ENCODE measurements at regions not wholly inside any gene's neighbourhood (a gene's known extent, or its start where the extent isn't known, plus 50 kb on each side); places are given as distances from the start of the nearest gene placed in this dataset.

- intact Hi-C loops (cut with DNase I), result no loop called here
- DNase-seq (ENCODE audit: missing footprints) (no peak), ATAC-seq (no peak)
Measured at GRCh38 chr1:22321917-22322316, 129.7 kb upstream of the ZBTB40 start.

- DNase-seq (ENCODE audit: missing footprints) (no peak), ATAC-seq (no peak)
- intact Hi-C loops (cut with DNase I), result no loop called here
Measured at GRCh38 chr1:22323141-22323845, 128.4 kb upstream of the ZBTB40 start.

GRCh38 chr1:22323846-22324504 is 127.7 kb upstream of the ZBTB40 start:
- intact Hi-C loops (cut with DNase I), result no loop called here
- DNase-seq (ENCODE audit: missing footprints) (no peak), ATAC-seq (no peak)

- DNase-seq (ENCODE audit: missing footprints), result no peak
- ATAC-seq, result no peak
- intact Hi-C loops (cut with DNase I), result no loop called here
Measured at GRCh38 chr1:22325531-22326371, 125.9 kb upstream of the ZBTB40 start.

GRCh38 chr1:22326372-22326915 is 125.2 kb upstream of the ZBTB40 start:
- ATAC-seq (no peak), DNase-seq (ENCODE audit: missing footprints) (no peak)
- intact Hi-C loops (cut with DNase I), result no loop called here

- intact Hi-C loops (cut with DNase I), result no loop called here
- no peak for ATAC-seq
- no peak for DNase-seq (ENCODE audit: missing footprints)
Measured at GRCh38 chr1:22326931-22327330, 124.7 kb upstream of the ZBTB40 start.

- intact Hi-C loops (cut with DNase I), result no loop called here
- DNase-seq (ENCODE audit: missing footprints), result no peak
- ATAC-seq, result no peak
Measured at GRCh38 chr1:22327411-22327810, 124.2 kb upstream of the ZBTB40 start.

GRCh38 chr1:22328331-22329147 is 123.1 kb upstream of the ZBTB40 start:
- DNase-seq (ENCODE audit: missing footprints) (no peak), ATAC-seq (no peak)
- intact Hi-C loops (cut with DNase I), result no loop called here

GRCh38 chr1:22329148-22329515 is 122.5 kb upstream of the ZBTB40 start:
- ATAC-seq, result no peak
- intact Hi-C loops (cut with DNase I), result no loop called here

GRCh38 chr1:22330092-22330759 is 121.4 kb upstream of the ZBTB40 start:
- ATAC-seq (no peak), DNase-seq (ENCODE audit: missing footprints) (no peak)
- intact Hi-C loops (cut with DNase I), result no loop called here

More at GRCh38 chr1:22329148-22329515, 122.5 kb upstream of the ZBTB40 start:
- DNase-seq (ENCODE audit: missing footprints), result no peak

- intact Hi-C loops (cut with DNase I), result no loop called here
- no peak for ATAC-seq
- DNase-seq (ENCODE audit: missing footprints), result no peak
Measured at GRCh38 chr1:22330760-22331119, 120.9 kb upstream of the ZBTB40 start.

GRCh38 chr1:22331618-22332423 is 119.8 kb upstream of the ZBTB40 start:
- ATAC-seq (no peak), DNase-seq (ENCODE audit: missing footprints) (no peak)
- intact Hi-C loops (cut with DNase I), result no loop called here

GRCh38 chr1:22332424-22332717 is 119.3 kb upstream of the ZBTB40 start:
- DNase-seq (ENCODE audit: missing footprints), result no peak
- ATAC-seq, result no peak
- intact Hi-C loops (cut with DNase I), result no loop called here

GRCh38 chr1:22332795-22333499 is 118.7 kb upstream of the ZBTB40 start:
- ATAC-seq (no peak), DNase-seq (ENCODE audit: missing footprints) (no peak)
- intact Hi-C loops (cut with DNase I), result no loop called here

GRCh38 chr1:22333516-22334121 is 118.0 kb upstream of the ZBTB40 start:
- intact Hi-C loops (cut with DNase I), result no loop called here
- DNase-seq (ENCODE audit: missing footprints) (no peak), ATAC-seq (no peak)

GRCh38 chr1:22334860-22335550 is 116.6 kb upstream of the ZBTB40 start:
- no peak for ATAC-seq
- no peak for DNase-seq (ENCODE audit: missing footprints)
- intact Hi-C loops (cut with DNase I), result no loop called here

All from Right ventricle myocardium inferior (tissue), 1 donor.